Panc1 (cell line): ENCODE measurements at regions not wholly inside any gene's neighbourhood (a gene's known extent, or its start where the extent isn't known, plus 50 kb on each side); places are given as distances from the start of the nearest gene placed in this dataset.

Experiments used
- ATAC-seq: fragments of 200-7000 bp; cut with Tn5 transposase; 2 replicates; pipeline ENCODE4 v1.9.1; 2020; ENCODE audit warnings: mild to moderate bottlenecking, moderate library complexity
- BruUV-seq: library from RNA; stranded (reverse); fragments of 400-500 nt; replicated peaks from 2 replicates; lab custom pipeline; 2021; lab: Mats Ljungman, UMichigan
- CTCF ChIA-PET: fragments of 300-600 bp; sonication (Branson Sonifier 250); formaldehyde crosslinking; loops from one replicate; lab custom pipeline; 2022; ENCODE audit warnings: antibody characterized with exemption; lab: Charles Lee
- POLR2A ChIA-PET: fragments of 300-600 bp; sonication (Branson Sonifier 250); formaldehyde crosslinking; loops from one replicate; lab custom pipeline; 2022; ENCODE audit warnings: antibody characterized with exemption; lab: Charles Lee
- DNase-seq: peaks from one replicate; pipeline ENCODE4 v3.0.0-alpha.2; 2010; ENCODE audit warnings: low read depth, low spot score
- H3K27ac ChIP-seq: 2 replicates; pipeline ENCODE4 v1.5.1; 2011; ENCODE audit warnings: mild to moderate bottlenecking, low read length, inconsistent platforms
- H3K27me3 ChIP-seq: fragments of 200-500 bp; sonication (Bioruptor generic); 2 replicates; pipeline ENCODE4 v1.6.0; 2014; ENCODE audit warnings: low read length, inconsistent platforms; ENCODE audit not compliant: control insufficient read depth, insufficient read depth
- H3K36me3 ChIP-seq: fragments of 200-500 bp; sonication (Bioruptor generic); 2 replicates; pipeline ENCODE4 v1.5.1; 2014; ENCODE audit warnings: inconsistent platforms, mild to moderate bottlenecking, low read length, moderate library complexity; ENCODE audit not compliant: control insufficient read depth, insufficient read depth
- H3K4me1 ChIP-seq: 2 replicates; pipeline ENCODE4 v1.5.1; 2011; ENCODE audit warnings: inconsistent platforms, mild to moderate bottlenecking, low read length, moderate library complexity; ENCODE audit not compliant: control insufficient read depth, insufficient read depth
- H3K4me3 ChIP-seq, 2 experiments: 2 replicates each; pipeline ENCODE4 v1.5.1; 2011 to 2012; ENCODE audit warnings: low read depth in 2 of 2, low read length in 2 of 2, mild to moderate bottlenecking in 2 of 2, inconsistent platforms in 1 of 2, moderate library complexity in 1 of 2
- H3K9me3 ChIP-seq: fragments of 200-500 bp; sonication (Bioruptor generic); 2 replicates; pipeline ENCODE4 v1.5.1; 2014; ENCODE audit warnings: low read depth, mild to moderate bottlenecking, inconsistent platforms, low read length, moderate library complexity; ENCODE audit not compliant: control insufficient read depth, insufficient read depth
- POLR2AphosphoS5 ChIP-seq: IDR thresholded peaks from 2 replicates; pipeline ENCODE4 v1.6.1; 2012; ENCODE audit warnings: mild to moderate bottlenecking, low read depth, low read length, moderate library complexity
- SIN3A ChIP-seq: IDR thresholded peaks from 2 replicates; pipeline ENCODE4 v1.6.1; 2012; ENCODE audit warnings: low read depth, mild to moderate bottlenecking, low read length, moderate library complexity, borderline replicate concordance; ENCODE audit not compliant: insufficient read depth
- TCF7L2 ChIP-seq: IDR thresholded peaks from 2 replicates; pipeline ENCODE4 v1.6.1; 2011; ENCODE audit warnings: mild to moderate bottlenecking, low read depth, low read length, inconsistent platforms
- in situ Hi-C: cut with HindIII; loops from 2 replicates; pipeline ENCODE4 v1.10.0; 2016; ENCODE audit warnings: low sequenced_read_pairs, low pct_unique_long_range_greater_than_20kb
- intact Hi-C: fragments of 100-400 bp; cut with micrococcal nuclease; formaldehyde crosslinking; loops from one replicate; pipeline ENCODE4 v1.10.0; 2022; ENCODE audit not compliant: unreplicated experiment
- TF ChIP-seq, protein P1 (sequence below), 2 experiments: IDR thresholded peaks; 2 replicates each; pipeline ENCODE4 v1.6.1; 2011 to 2012; ENCODE audit warnings: low read depth in 2 of 2, control low read depth in 1 of 2, low read length in 1 of 2, mild to moderate bottlenecking in 1 of 2, moderate library complexity in 1 of 2; ENCODE audit not compliant: insufficient read depth in 1 of 2
- TF ChIP-seq, protein P2 (sequence below): fragments of 450-650 bp; IDR thresholded peaks from 2 replicates; pipeline ENCODE4 v1.5.1; 2017; ENCODE audit warnings: mild to moderate bottlenecking

DNA sequence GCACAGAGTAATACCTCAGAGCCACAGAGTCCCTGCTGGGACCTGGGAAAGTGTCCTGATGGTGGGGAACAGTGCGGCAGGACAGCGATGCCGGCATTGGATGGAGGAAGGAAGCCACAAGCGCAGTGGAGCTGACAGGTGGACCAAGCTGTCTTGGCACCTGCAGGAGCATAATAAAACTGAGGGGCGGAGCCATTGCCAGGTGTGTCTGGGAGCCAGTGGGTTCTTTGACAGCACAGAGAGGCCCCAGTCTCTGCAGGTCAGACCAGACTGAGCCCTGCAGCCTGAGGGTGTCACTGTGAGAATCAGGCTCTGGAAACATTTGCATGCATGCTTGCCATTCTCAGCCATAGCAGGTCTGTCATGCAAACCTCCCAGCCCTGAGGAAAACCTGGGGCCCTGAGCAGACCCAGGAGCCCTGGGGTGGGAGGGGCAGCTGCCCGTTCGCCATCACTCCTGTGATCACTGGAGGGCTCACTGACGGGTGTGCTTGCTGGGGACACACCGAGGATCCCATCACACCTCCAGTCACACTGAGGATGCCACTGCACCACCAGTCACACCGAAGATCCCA lies 210.5 kb upstream of the HDAC4 start:
- in situ Hi-C loops (no loop called here), intact Hi-C loops (no loop called here)
- Histone ChIP-seq H3K9me3 (no peaks in the 10 kb centered on the region), H3K4me1 (no peaks in the 10 kb centered on the region), H3K4me3 (no peak overlapping the region), H3K27me3 (no peaks in the 10 kb centered on the region; the same call in 1 of the 2 replicates), H3K36me3 (no peaks in the 10 kb centered on the region), H3K27ac (no peak overlapping the region)
- CTCF ChIA-PET: no interaction called here
- no peak for ATAC-seq
- no TSS peak for BruUV-seq
- TF ChIP-seq TCF7L2 (no peak), SIN3A (no peak), POLR2AphosphoS5 (no peak)
- TF ChIP-seq, protein P1, sequence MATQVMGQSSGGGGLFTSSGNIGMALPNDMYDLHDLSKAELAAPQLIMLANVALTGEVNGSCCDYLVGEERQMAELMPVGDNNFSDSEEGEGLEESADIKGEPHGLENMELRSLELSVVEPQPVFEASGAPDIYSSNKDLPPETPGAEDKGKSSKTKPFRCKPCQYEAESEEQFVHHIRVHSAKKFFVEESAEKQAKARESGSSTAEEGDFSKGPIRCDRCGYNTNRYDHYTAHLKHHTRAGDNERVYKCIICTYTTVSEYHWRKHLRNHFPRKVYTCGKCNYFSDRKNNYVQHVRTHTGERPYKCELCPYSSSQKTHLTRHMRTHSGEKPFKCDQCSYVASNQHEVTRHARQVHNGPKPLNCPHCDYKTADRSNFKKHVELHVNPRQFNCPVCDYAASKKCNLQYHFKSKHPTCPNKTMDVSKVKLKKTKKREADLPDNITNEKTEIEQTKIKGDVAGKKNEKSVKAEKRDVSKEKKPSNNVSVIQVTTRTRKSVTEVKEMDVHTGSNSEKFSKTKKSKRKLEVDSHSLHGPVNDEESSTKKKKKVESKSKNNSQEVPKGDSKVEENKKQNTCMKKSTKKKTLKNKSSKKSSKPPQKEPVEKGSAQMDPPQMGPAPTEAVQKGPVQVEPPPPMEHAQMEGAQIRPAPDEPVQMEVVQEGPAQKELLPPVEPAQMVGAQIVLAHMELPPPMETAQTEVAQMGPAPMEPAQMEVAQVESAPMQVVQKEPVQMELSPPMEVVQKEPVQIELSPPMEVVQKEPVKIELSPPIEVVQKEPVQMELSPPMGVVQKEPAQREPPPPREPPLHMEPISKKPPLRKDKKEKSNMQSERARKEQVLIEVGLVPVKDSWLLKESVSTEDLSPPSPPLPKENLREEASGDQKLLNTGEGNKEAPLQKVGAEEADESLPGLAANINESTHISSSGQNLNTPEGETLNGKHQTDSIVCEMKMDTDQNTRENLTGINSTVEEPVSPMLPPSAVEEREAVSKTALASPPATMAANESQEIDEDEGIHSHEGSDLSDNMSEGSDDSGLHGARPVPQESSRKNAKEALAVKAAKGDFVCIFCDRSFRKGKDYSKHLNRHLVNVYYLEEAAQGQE (IDR thresholded peaks at IDR 0.05; ENCODE audit: insufficient read depth in 1 of 2, low read depth in 2 of 2, low read length in 1 of 2): no peak
- TF ChIP-seq, protein P2, sequence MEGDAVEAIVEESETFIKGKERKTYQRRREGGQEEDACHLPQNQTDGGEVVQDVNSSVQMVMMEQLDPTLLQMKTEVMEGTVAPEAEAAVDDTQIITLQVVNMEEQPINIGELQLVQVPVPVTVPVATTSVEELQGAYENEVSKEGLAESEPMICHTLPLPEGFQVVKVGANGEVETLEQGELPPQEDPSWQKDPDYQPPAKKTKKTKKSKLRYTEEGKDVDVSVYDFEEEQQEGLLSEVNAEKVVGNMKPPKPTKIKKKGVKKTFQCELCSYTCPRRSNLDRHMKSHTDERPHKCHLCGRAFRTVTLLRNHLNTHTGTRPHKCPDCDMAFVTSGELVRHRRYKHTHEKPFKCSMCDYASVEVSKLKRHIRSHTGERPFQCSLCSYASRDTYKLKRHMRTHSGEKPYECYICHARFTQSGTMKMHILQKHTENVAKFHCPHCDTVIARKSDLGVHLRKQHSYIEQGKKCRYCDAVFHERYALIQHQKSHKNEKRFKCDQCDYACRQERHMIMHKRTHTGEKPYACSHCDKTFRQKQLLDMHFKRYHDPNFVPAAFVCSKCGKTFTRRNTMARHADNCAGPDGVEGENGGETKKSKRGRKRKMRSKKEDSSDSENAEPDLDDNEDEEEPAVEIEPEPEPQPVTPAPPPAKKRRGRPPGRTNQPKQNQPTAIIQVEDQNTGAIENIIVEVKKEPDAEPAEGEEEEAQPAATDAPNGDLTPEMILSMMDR: no peak
- POLR2A ChIA-PET: no interaction called here
- no peak for DNase-seq

DNA sequence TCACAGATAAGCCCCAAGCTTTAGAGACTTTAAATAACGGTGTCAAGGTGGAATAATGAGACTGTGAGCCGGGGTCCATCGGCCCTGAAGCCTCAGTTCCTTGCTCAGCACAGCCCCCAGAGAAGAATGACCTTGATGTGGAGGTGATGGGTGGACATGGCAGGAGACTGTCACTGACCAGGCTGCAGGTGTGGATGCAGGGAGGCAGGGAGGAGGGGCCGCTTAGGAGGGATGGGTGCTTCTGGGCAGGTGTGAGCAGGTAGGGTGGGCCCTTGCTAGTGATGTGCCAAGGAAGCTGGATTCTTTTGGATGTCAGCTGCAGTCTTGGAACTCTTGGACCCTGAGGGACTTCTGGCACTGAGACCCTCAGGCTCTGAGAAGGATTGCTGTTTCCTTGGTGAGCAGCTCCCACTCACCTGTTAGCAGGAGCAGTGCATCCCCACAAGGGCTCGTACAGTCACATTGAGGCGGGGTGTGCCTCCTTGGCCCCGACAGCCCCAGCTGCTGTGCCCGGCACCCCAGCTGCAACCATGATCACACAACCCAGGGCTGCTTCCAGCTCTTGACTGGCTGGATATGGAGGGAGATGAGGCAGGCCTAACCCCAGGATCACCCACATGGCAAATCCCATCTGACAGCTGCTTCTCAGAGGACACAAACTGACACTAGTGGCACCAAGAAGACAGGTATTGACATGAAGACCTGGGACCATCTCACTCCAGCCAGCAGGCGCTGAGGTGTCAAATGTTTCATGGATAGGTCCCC lies 209.8 kb upstream of the HDAC4 start:
- in situ Hi-C loops: no loop called here
- H3K9me3 ChIP-seq: no peaks in the 10 kb centered on the region
- TF ChIP-seq TCF7L2: no peak
- TF ChIP-seq, protein P2: no peak
- no peak for TF ChIP-seq SIN3A
- TF ChIP-seq, protein P1 (IDR thresholded peaks at IDR 0.05; ENCODE audit: insufficient read depth in 1 of 2, low read depth in 2 of 2, low read length in 1 of 2): no peak
- H3K4me1 ChIP-seq: no peaks in the 10 kb centered on the region
- no TSS peak for BruUV-seq
- ChIA-PET POLR2A (no interaction called here), CTCF (no interaction called here)
- ATAC-seq (no peak), DNase-seq (no peak)
- intact Hi-C loops: no loop called here
- no peaks in the 10 kb centered on the region; the same call in 1 of the 2 replicates for H3K27me3 ChIP-seq
- no peaks in the 10 kb centered on the region for H3K36me3 ChIP-seq
- H3K4me3 ChIP-seq: no peak overlapping the region
- no peak overlapping the region for H3K27ac ChIP-seq
